HG03378 (cell line): ENCODE measurements at regions not wholly inside any gene's neighbourhood (a gene's known extent, or its start where the extent isn't known, plus 50 kb on each side); places are given as distances from the start of the nearest gene placed in this dataset.
A peak's percentile ranks its signal among the peaks of the same experiment; 100 is the strongest.

ENCODE experiments used
- ATAC-seq: cut with Tn5 transposase; IDR thresholded peaks from one replicate; pipeline ENCODE4 v1.9.1; 2021; ENCODE audit warnings: mild to moderate bottlenecking, moderate library complexity; ENCODE audit not compliant: unreplicated experiment

- ATAC-seq = no peak
Observed at GRCh38 chr12:87930033-87930432, 99.2 kb downstream of the C12orf50 start.

GRCh38 chr12:87929346-87929745 is 99.9 kb downstream of the C12orf50 start:
- ATAC-seq = no peak

- ATAC-seq = no peak
Observed at GRCh38 chr12:87928031-87928430, 101.2 kb downstream of the C12orf50 start.

GRCh38 chr12:87925021-87925420 is 104.2 kb downstream of the C12orf50 start:
- no peak for ATAC-seq

- ATAC-seq = no peak
Observed at GRCh38 chr12:87924149-87924548, 105.1 kb downstream of the C12orf50 start.

- ATAC-seq = no peak
Observed at GRCh38 chr12:87923361-87923760, 105.8 kb downstream of the C12orf50 start.

GRCh38 chr12:87922736-87923135 is 106.5 kb downstream of the C12orf50 start:
- ATAC-seq = no peak

GRCh38 chr12:87921621-87922020 is 107.6 kb downstream of the C12orf50 start:
- ATAC-seq = no peak

- ATAC-seq = no peak
Observed at GRCh38 chr12:87920139-87920538, 109.1 kb downstream of the C12orf50 start.

GRCh38 chr12:87901457-87901856 is 127.7 kb downstream of the C12orf50 start:
- no peak for ATAC-seq

GRCh38 chr12:87897662-87898061 is 131.5 kb downstream of the C12orf50 start:
- no peak for ATAC-seq

- no peak for ATAC-seq
Observed at GRCh38 chr12:87883806-87884205, 145.4 kb downstream of the C12orf50 start.

GRCh38 chr12:87879141-87879540 is 150.1 kb downstream of the C12orf50 start:
- no peak for ATAC-seq

GRCh38 chr12:87870493-87871460 is 158.4 kb downstream of the C12orf50 start:
- ATAC-seq = no peak

GRCh38 chr12:87870061-87870460 is 159.1 kb downstream of the C12orf50 start:
- no peak for ATAC-seq

- ATAC-seq = no peak
Observed at GRCh38 chr12:87866578-87867292, 162.5 kb downstream of the C12orf50 start.

GRCh38 chr12:87861791-87862190 is 167.4 kb downstream of the C12orf50 start:
- ATAC-seq = no peak

- no peak for ATAC-seq
Observed at GRCh38 chr12:87853448-87854003, 175.7 kb downstream of the C12orf50 start.

- no peak for ATAC-seq
Observed at GRCh38 chr12:87849074-87849473, 180.1 kb downstream of the C12orf50 start.

GRCh38 chr12:87848248-87848868 is 180.8 kb downstream of the C12orf50 start:
- ATAC-seq = peak; percentile 76

GRCh38 chr12:87847147-87847546 is 182.1 kb downstream of the C12orf50 start:
- ATAC-seq = no peak
